Urothelium cell line (cell line): ENCODE measurements at regions not wholly inside any gene's neighbourhood (a gene's known extent, or its start where the extent isn't known, plus 50 kb on each side); places are given as distances from the start of the nearest gene placed in this dataset.

ENCODE experiments used
- DNase-seq: peaks from one replicate; pipeline ENCODE4 v3.0.0; 2011; ENCODE audit warnings: low spot score, mixed read lengths
- FAIRE-seq: peaks from 2 replicates; lab custom pipeline; 2011; peaks lifted over from hg19 to GRCh38; lab: Jason Lieb, UNC

DNA sequence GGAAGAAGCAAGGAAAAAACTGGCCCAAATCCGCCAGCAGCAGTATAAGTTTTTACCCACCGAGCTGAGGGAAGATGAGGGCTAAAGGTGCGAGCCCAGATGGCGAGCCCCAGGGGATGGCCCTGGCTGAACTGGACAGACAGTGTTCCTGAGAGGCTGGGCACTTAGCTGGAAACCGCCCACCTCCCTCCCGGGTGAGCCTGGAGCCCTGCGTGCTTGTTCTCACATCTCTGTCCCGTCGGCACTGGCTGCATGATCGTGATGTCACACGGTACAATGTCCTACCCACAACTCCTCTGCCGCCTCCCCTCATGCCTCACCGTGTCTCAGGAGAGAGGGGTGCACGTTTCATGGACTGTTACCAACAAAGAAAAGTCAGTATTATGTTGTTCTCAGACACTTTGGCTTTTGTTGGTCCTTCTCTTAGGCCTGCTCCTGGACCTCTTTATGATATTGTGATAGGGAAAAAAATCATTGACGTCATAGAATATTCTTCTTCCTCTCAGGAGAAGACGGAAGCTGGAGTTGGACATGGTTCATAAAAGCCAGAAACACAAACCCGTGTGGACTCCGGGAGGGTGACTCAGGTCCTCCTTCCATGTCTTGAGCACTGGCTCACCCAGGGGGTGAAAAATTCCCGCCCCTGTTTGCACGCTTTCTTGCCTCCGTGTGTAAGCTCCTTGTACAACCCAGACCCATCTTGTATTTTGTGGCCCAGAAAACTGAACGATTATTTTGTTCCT, 201.8 kb upstream of the TPM1 start:
- FAIRE-seq (peak; percentile 77), DNase-seq (no peak)

DNA sequence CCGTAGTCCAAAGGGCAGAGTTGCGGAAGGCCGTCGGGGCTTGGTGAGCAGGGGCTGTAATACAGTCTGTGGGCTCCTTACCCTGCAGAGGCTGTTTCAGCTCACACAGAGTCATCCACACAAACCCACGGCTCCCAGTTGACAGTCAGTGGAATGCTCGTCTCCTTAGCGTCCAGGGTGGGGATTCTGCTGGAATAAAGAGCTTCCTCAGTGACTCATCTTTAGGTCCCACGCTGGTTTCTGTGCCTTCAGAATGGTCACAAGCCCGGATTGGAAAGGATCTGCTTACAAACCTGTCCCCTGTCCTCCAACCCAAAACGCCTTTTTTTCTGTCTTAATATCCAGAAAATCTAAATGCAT, 201.3 kb upstream of the TPM1 start:
- FAIRE-seq (no peak), DNase-seq (no peak)

DNA sequence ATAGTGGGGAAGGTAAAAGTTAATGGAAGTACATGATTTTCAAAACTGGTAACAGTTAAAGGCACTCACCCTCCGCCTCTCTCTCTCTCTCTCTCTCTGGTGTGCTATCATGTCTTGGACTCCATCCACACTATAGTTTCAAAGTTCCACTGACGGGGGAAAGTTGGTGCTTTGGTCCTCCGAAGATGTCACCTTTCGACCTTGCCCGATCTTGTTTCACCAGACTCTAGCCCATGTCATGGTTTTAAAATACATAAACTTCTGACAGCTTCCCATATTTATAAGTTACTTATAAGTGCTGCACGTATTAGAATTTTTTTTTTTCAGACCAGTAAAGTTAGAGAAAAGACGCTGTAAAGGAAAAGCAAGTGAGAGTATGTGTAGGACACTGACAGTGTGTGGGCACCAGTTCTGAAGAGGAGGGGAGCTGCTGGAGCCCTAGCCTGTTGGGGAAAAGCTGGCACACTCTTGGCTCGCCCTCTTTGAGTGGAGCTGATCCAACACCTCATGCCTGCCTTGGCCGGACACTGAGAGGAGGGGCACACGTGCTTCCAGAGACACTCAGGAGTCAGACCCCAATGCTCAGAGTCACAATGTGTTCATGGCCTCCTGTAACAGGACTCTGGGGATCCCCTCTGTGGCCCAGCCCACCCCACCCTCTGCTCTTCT, 200.5 kb upstream of the TPM1 start:
- DNase-seq (no peak), FAIRE-seq (no peak)

DNA sequence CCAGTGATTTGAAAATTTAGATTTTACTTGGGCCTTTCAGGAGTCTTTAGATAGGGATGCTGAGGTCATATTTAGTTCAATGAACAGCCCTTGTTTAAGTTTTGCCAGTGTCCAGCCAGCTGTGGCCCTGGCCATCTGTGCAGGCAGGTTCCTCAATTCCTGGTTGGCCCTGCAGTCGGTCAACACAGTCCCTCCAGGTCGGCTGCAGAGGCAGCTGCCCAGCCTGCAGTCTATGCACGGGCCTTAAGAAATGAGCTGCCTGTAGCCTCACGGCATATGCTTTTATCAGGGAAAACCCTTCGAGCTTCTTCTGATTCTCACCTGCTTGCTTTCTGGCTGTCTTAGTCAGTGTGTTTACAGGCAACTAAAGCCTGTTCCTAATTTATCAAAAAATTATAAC, 199.2 kb upstream of the TPM1 start:
- DNase-seq: no peak
- FAIRE-seq: no peak

DNA sequence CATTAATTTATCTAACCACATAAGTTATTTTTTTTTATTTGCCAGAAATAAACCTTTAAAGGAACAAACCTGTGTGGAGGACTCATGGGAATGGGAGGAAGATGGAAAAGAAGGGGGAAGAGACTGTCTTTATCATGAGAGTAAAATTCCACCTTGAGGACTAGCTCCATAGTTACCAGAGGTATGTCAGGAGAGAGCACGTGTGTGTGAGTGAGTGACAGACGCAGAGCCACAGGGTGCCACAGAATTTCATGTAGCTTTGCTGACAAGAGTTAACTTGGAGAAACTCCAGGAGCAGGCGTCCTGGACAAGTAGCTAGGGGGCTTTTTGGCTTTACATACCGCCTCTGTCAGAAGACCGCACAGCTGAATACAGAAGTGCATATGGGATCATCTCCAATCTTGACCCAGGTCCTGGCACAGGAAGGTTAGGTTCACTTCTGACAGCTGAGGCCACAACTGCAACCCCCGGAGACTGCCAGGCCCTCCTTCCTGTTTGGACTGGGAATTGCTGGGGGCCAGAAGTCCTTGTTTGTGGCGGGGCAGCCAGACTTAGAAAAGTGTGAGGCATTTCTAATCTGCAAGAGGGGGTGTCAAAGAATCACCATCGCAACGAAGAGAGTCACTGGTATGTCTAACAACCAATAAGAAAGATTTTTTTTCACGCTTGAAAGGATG, 197.8 kb upstream of the TPM1 start:
- FAIRE-seq: no peak

DNA sequence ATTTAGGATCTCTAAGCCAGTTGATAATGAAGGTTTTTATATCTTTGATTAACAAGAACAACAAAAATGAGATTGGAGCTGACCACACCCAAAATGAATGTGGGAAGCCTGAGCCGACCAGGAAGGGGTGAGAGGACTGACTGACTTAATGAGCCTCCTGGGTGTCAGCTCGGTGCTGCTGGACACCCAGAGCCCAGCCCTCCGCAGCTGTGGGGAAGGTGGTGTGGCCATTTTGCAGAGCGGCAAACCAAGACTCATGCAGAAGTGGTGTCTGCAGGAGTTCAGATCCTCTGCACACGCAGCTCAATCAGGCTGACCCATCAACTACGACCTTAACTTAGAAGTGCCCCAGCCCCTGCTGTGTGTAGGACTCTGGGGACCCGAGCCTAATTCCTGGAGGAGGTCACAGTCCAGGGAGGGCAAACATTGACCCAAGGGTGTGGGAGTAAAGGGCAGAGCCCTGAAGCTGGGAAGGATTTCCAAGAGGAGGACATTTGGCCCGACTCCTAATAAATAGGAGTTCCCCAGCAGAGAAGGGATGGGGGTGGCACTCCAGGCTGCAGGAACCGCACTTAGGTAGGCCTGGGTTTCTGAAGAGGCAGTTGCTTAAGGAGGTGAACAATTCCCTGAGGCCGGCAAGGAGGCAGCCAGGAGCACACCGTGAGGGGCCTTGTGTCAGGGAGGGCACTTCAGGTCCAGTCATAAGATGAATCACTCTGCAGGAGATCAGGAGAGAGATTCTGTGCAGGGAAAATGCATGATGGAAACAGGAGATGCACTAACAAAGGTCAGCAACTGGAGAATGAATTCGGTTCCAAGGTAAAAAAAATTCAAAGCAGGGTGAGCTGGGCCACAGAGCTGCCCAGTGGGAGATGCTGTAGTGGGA, 197.1 kb upstream of the TPM1 start:
- FAIRE-seq (peak; percentile 77), DNase-seq (peak; percentile 51)

More for the DNA sequence above, 197.8 kb upstream of the TPM1 start:
- no peak for DNase-seq

DNA sequence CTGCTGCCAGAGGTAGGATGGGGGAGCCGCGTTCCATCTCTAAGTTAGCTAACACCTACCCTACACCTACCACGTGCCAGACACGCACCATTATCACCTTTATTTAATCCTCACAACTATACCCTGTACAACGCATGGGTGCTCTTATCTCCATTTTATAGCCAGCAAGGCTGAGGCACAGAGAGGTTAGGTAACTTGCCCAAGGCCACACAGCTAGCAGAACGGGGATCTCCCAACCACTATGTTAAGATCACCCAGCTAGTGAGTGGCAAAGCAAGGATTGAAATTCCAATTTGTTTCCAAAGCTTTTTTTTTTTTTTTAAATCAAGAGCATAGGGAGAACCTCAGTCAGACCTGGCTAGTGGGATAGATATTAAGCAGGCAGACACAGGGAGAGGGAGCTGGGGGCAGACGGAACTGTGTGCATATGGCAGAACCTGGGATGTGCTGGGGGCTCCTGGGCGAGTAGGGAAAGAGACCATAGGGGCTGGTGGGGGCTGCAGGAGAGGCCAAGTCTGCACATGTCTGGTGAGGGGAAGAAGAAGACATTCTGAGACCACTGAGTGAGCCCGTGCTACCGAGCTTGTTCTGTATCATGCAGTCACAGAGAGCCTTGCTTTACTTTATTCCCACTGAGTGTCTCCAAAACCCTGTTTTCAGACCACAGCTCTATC, 196.3 kb upstream of the TPM1 start:
- FAIRE-seq (peak; percentile 92), DNase-seq (no peak)

DNA sequence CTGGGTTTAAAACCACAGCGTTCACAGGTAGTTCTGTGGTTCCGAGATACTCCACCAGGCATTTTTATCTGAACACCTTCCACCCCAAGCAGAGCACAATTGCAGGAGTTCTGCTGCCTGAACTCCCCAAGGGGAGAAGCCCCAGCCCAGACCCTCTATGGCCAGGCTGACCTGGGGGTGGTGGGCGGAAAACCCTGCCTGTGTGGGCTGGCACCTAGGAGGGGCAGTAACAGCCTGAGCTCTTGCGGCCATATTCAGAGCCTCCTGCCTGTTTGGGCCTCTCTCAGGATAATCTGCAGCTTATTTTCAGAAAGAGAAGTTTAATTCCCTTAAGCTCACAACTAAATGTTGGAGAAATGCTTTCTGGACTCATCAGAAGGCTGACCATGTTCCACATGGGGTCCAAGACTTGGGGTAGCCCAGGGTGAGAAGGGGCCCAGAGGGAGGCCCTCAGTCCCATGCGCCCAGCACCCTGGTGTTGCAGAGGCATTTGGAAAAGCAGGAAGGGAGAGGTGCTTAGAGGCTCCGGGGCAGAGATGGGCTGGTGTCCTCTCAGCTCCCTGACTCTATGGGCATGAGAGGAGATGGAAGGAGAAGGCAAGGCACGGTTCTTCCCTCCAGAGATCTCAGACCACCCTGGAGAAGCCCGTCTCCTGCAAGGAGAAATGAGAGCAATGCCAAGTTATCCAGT, 195.6 kb upstream of the TPM1 start:
- peak; percentile 66 for FAIRE-seq

DNA sequence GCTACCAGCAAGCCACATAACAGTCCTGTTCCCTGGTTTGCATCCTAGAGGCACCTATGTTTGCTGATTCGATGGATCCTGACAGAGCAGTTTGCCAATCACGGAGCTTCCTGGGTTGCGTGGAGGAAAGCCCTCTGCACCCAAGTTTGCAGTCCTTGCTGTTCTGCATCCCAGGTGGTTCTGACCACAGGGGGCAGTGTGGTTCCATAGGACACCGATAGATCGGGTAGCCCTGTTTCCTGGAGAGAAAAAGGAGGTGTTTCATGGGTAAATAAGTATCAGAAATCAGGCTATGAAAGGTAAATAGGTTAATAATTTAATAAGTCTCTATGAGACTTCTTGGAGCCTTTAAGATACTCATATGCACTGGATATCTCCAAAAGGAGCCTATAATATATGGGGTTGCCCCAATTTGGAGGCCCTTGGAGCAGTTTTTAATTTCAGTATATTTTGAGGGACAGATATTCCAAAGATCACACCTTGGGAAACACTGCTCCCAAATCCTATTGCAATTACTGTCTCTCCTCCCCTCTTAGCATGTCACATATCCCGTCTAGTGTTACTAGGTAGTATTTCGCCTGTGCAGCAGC, 194.6 kb upstream of the TPM1 start:
- FAIRE-seq: peak; percentile 17
- peak; percentile 66 for DNase-seq

More for the DNA sequence above, 195.6 kb upstream of the TPM1 start:
- no peak for DNase-seq

DNA sequence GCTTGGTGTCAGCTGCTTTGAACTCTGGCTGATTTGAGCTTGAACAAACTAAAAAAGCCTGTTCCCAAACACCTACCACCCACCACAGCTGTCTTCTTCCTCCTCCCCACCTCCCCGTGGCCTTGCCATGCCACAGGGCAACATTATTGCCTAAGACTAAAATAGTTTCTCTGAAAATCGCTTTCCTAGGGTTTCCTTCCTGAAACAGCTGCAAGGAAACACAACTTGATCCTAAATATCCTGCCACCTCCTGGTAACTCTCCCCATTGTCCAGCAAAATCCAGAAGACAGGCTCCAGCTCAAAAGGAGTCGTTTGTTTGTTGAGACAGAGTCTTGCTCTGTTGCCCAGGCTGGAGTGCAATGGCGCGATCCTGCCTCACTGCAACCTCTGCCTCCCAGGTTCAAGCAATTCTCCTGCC, 193.9 kb upstream of the TPM1 start:
- DNase-seq (no peak), FAIRE-seq (no peak)

DNA sequence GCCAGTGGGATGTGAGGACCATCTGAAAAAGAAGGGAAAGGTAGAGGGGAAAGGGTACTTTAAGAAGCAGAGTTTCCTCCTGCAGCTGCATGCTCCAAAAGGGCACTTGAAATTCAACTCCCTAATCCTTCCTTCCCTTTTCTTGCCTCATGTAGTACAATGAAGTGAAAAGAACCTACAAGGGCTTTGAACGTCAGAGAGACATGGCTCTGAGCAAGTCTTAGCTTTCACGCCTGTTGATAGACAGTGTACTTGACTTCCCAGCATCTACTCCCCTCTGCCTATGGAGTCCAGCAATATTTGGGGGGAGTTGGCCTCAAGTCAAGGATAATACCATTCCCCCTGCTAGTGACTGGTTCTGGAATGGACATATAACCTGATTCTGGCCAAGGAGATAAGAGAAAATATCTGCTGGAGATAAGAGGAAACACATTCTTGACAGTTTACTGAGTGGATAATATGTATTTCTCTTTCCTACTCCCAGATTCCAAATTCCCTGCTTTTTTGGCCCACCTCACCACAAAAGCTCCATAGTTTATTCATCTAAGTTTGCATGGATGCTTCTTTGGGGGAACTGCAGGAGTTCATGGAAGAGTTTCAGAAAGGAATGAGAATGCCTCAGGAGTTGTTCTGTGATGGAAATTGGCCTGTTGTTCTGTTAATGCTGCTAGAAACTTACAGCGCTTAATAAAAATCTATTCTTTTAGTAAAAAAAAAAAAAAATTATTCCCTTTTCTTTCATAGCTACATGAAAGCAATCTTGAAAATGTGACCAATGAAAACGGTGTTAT, 193.0 kb upstream of the TPM1 start:
- FAIRE-seq (peak; percentile 30), DNase-seq (no peak)

DNA sequence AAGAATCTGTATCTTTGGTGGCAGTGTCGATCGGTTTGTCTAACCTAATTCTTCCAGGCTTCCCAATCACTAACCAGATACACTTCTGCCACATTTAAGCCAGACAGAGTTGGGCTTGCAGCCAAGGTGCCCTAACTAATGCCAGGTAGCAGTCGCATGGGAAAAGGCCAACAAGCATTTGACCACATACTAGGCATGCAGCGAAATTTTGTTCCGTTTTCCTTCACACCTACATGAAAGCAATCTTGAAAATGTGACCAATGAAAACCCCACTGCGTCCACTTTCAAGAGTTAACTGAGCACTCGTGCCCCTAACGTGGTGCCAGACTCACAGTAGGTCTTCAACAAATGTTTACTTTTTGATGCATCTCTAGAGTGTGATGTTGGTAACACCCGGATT, 192.2 kb upstream of the TPM1 start:
- peak; percentile 53 for FAIRE-seq
- DNase-seq: peak; percentile 36

DNA sequence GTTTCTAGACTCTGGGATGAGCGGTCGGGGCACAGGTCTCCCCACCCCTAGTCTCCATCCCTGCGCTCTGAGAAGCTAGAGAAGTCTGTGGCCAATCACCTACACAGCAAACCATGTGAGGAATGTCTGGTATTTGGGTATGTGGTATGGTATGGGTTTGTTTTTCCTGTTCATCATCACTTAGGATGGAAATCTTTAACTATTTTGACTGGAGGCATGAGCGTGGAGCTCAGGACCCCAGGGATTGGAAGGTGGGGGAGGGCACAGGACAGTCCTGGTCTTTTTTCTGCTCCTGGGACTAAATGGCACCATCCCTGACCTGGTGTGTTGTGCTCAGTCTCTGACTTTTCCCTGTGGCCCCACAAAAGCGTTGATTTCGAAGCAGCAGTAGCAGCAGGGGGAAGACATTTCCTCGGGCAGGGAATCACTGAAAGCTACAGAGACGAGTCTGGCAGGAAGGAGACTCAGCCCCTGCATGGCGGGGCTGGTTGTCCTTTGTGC, 191.7 kb upstream of the TPM1 start:
- peak; percentile 90 for DNase-seq

DNA sequence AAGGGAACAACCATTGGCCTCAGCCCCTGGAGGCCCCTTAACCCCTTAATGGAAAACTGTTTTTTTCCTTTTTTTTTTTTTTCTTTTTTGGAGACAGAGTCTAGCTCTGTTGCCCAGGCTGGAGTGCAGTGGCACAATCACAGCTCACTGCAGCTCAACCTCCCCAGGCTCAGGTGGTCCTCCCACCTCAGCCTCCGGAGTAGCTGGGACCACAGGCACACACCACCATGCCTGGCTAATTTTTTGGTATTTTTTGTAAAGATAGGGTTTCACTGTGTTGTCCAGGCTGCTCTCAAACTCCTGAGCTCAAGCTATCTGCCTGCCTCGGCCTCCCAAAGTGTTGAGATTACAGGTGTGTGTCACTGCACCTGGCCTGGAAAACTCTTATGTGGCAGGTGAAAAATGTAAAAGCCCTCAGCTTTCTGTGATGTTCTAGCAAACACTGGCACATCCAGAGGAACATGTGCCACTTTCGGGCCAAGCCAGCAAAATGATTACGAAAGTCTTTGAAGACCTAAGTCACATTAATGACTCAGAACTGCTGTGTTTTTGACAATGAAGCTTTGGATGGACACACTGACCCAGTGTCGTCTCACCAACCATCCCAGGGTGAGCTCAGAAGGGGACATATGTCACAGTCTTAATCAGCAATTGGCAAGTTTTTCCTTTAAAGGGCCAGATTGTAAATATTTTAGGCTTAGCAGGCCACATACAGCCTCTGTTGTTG, 189.3 kb upstream of the TPM1 start:
- FAIRE-seq (no peak), DNase-seq (no peak)

More for the DNA sequence above, 191.7 kb upstream of the TPM1 start:
- peak; percentile 91 for FAIRE-seq

DNA sequence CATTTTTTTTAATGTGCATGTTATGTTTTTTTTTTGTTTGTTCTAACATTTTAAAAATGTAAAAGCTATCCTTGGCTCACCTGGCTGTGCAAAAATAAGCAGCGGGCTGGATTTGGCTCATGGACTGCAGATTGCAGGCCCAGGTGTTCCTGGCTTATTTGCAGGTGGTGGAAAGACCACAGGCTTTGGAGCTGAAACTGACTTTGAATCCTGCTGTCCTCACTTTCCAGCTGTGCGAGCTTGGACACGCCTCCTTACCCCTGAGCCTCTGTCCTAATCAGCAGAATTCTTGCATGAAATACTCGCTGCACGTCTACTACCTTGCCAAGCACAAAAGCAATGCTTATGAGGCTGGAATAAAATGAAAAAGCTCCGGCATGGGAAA, 188.7 kb upstream of the TPM1 start:
- FAIRE-seq (no peak), DNase-seq (no peak)

DNA sequence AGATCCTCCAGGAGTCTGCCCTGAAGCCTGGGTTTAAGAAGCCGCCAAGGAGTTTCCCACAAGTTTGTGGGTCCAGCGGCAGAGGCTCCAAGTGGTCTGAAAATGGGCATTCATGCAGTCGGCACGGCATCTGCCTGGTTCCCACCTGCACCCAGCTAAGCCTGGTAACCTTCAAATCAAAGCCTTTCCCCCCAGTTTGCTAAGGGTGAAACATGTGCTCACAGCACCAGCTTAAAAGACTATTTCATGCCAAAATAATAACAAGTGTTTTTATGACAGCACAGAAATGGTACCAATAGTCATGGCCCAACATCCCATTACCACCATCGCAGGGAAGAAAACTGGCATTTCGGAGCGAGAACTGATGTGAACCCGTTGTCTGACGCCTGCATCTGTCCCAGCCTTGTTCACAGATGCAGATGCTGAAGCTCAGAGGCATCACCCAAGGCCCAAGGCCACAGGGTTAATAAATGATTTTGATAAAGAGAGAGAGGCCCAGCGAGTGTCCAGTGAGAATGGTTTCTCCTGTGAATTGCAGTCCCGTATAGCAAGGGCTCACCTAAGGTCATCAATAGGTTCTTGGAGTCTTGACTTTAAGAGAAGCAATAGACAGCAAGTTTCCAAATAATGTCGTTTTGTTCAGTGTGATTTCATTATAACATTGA, 188.0 kb upstream of the TPM1 start:
- no peak for FAIRE-seq
- no peak for DNase-seq

DNA sequence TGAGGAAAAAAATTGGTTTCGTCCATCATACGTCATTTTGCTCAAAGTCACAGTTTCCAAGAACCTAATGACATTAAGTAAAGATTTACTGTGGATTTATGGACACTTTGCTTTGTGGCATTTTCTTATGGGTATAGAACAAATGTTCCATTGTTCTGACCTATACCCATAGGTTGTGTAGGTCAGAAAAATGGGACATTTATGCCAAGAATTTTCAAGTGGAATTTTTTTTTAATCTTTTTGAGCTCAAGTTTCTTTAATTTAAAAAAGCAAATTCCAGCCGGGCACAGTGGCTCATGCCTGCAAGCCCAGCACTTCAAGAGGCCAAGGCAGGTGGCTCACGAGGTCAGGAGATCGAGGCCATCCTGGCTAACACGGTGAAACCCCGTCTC, 187.5 kb upstream of the TPM1 start:
- DNase-seq (no peak), FAIRE-seq (no peak)
